ENCODE measurements at regions not wholly inside any gene's neighbourhood (a gene's known extent, or its start where the extent isn't known, plus 50 kb on each side); places are given as distances from the start of the nearest gene placed in this dataset.

DNA sequence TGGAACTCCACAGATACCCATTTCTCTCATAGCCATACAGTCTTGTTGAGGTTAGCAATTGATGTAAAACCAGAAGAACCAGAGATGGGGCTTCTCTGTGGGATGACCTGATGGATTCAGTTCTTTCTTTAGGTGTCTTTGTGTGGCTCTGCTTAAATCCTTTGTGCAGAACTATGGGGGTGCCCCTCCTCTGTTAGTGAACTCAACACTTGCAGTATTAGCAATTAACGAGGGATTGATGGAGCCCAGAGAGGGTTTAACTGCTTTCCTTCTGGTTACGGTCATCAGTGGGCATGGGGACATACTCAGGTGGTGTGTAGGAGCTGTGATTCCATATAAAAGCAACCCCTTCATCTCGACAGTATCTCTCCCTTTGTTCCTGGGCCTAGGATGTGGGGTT lies 406.8 kb upstream of the FAM98A start:
- TF ChIP-seq, protein P1, sequence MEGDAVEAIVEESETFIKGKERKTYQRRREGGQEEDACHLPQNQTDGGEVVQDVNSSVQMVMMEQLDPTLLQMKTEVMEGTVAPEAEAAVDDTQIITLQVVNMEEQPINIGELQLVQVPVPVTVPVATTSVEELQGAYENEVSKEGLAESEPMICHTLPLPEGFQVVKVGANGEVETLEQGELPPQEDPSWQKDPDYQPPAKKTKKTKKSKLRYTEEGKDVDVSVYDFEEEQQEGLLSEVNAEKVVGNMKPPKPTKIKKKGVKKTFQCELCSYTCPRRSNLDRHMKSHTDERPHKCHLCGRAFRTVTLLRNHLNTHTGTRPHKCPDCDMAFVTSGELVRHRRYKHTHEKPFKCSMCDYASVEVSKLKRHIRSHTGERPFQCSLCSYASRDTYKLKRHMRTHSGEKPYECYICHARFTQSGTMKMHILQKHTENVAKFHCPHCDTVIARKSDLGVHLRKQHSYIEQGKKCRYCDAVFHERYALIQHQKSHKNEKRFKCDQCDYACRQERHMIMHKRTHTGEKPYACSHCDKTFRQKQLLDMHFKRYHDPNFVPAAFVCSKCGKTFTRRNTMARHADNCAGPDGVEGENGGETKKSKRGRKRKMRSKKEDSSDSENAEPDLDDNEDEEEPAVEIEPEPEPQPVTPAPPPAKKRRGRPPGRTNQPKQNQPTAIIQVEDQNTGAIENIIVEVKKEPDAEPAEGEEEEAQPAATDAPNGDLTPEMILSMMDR (IDR thresholded peaks at IDR 0.05), result no peak
- TF ChIP-seq POLR2A (IDR thresholded peaks at IDR 0.05), result no peak
